ENCODE measurements at regions not wholly inside any gene's neighbourhood (a gene's known extent, or its start where the extent isn't known, plus 50 kb on each side); places are given as distances from the start of the nearest gene placed in this dataset.

- DNase-seq (ENCODE audit: extremely low spot score): no peak
- POLR2A ChIA-PET: no interaction called here
- TF ChIP-seq CTCF (IDR thresholded peaks at IDR 0.05; ENCODE audit: control extremely low read depth, extremely low read depth, low read depth, missing control alignments): no peak
- CTCF ChIA-PET: no interaction called here
Observed at GRCh38 chr10:85510682-85511081, 855.9 kb downstream of the GRID1 start.

GRCh38 chr10:85513436-85513835, 853.2 kb downstream of the GRID1 start:
- TF ChIP-seq CTCF (IDR thresholded peaks at IDR 0.05; ENCODE audit: control extremely low read depth, extremely low read depth, low read depth, missing control alignments): no peak
- ChIA-PET CTCF (interaction anchor here (0.8 to 1.7 kb wide), 5 partner anchors 9 to 21 kb away, joined by 3 to 4 read pairs (median 3); no protein-coding TSS in a partner anchor), POLR2A (no interaction called here)
- no peak for DNase-seq (ENCODE audit: extremely low spot score)

- TF ChIP-seq CTCF (IDR thresholded peaks at IDR 0.05; ENCODE audit: control extremely low read depth, extremely low read depth, low read depth, missing control alignments): no peak
- POLR2A ChIA-PET: no interaction called here
- CTCF ChIA-PET: interaction anchor here (0.9 kb wide), 1 partner anchor 18 kb away, joined by 3 read pairs; no protein-coding TSS in a partner anchor
- DNase-seq (ENCODE audit: extremely low spot score): no peak
Observed at GRCh38 chr10:85515316-85515715, 851.3 kb downstream of the GRID1 start.

- POLR2A ChIA-PET: no interaction called here
Observed at GRCh38 chr10:85524001-85524666, 842.5 kb downstream of the GRID1 start.

GRCh38 chr10:85527616-85528317, 838.8 kb downstream of the GRID1 start:
- no peak for DNase-seq (ENCODE audit: extremely low spot score)
- no peak for TF ChIP-seq CTCF (IDR thresholded peaks at IDR 0.05; ENCODE audit: control extremely low read depth, extremely low read depth, low read depth, missing control alignments)
- POLR2A ChIA-PET: no interaction called here
- CTCF ChIA-PET: no interaction called here

More at GRCh38 chr10:85524001-85524666, 842.5 kb downstream of the GRID1 start:
- CTCF ChIA-PET: no interaction called here
- DNase-seq (ENCODE audit: extremely low spot score): no peak
- no peak for TF ChIP-seq CTCF (IDR thresholded peaks at IDR 0.05; ENCODE audit: control extremely low read depth, extremely low read depth, low read depth, missing control alignments)

GRCh38 chr10:85528318-85528652, 838.3 kb downstream of the GRID1 start:
- no peak for DNase-seq (ENCODE audit: extremely low spot score)
- ChIA-PET POLR2A (no interaction called here), CTCF (no interaction called here)
- TF ChIP-seq CTCF (IDR thresholded peaks at IDR 0.05; ENCODE audit: control extremely low read depth, extremely low read depth, low read depth, missing control alignments): no peak

Measured in GM10248 (cell line).